K562 (cell line): ENCODE measurements at regions not wholly inside any gene's neighbourhood (a gene's known extent, or its start where the extent isn't known, plus 50 kb on each side); places are given as distances from the start of the nearest gene placed in this dataset.

Experiments
- ATAC-seq: fragments of 200-7000 bp; cut with Tn5 transposase; 3 replicates; pipeline ENCODE4 v1.9.1; 2020; ENCODE audit warnings: moderate library complexity
- BruUV-seq: library from RNA; stranded (reverse); fragments of 400-500 nt; replicated peaks from 2 replicates; lab custom pipeline; 2021; lab: Mats Ljungman, UMichigan
- CTCF ChIA-PET: fragments of 300-600 bp; formaldehyde crosslinking; extraction: SDS; loops from one replicate; lab custom pipeline; 2021; ENCODE audit warnings: low intra/inter-chr PET ratio; lab: Yijun Ruan, JAX
- POLR2A ChIA-PET: fragments of 300-600, 350-650 bp; sonication (Branson Sonifier 250); formaldehyde crosslinking; extraction: SDS; loops from one replicate; lab custom pipeline; 2021; ENCODE audit warnings: antibody characterized with exemption, inconsistent platforms; lab: Yijun Ruan, JAX
- DNase-seq, 4 experiments: peaks; one replicate each; pipeline versions ENCODE4 v3.0.0 to v3.0.0-alpha.2; 2011 to 2018; ENCODE audit warnings: low spot score in 3 of 4, mixed read lengths in 3 of 4; ENCODE audit errors: extremely low read depth in 1 of 4
- FAIRE-seq: peaks from 2 replicates; lab custom pipeline; 2011; peaks lifted over from hg19 to GRCh38; lab: Jason Lieb, UNC
- H2AFZ ChIP-seq: 2 replicates; pipeline ENCODE4 v1.6.0; 2011; ENCODE audit warnings: low read depth, low read length, control low read depth, inconsistent platforms
- H3K27ac ChIP-seq: fragments of 200-600 bp; 3 replicates; pipeline ENCODE4 v1.8.0; 2011; ENCODE audit warnings: low read depth, mild to moderate bottlenecking, control low read depth, inconsistent platforms, low read length, moderate library complexity, mixed read lengths; ENCODE audit errors: extremely low read depth
- H3K27me3 ChIP-seq, 2 experiments: fragments of 300-600 bp in 1 of 2; 2 replicates in 1 of 2; 3 replicates in 1 of 2; pipeline versions ENCODE4 v1.6.0 to v1.8.0; 2011; ENCODE audit warnings: inconsistent platforms in 2 of 2, low read length in 2 of 2, mild to moderate bottlenecking in 1 of 2, mixed read lengths in 1 of 2, moderate library complexity in 1 of 2; ENCODE audit not compliant: control insufficient read depth in 2 of 2, insufficient read depth in 2 of 2
- H3K36me3 ChIP-seq: fragments of 300-600 bp; 3 replicates; pipeline ENCODE4 v1.8.0; 2011; ENCODE audit warnings: mild to moderate bottlenecking, low read length, inconsistent platforms; ENCODE audit not compliant: control insufficient read depth, insufficient read depth
- H3K4me1 ChIP-seq, 2 experiments: fragments of 200-600 bp in 1 of 2; replicated peaks in 1 of 2; 2 replicates in 1 of 2; 3 replicates in 1 of 2; pipeline versions ENCODE4 v1.5.1 to v1.8.0; 2011; ENCODE audit warnings: inconsistent platforms in 2 of 2, low read length in 2 of 2, mild to moderate bottlenecking in 1 of 2, mixed read lengths in 1 of 2, moderate library complexity in 1 of 2; ENCODE audit not compliant: control insufficient read depth in 2 of 2, insufficient read depth in 2 of 2
- H3K4me2 ChIP-seq: 2 replicates; pipeline ENCODE4 v1.6.1; 2011; ENCODE audit warnings: low read length, control low read depth, inconsistent platforms, mixed read lengths; ENCODE audit not compliant: insufficient read depth
- H3K4me3 ChIP-seq: fragments of 200-600 bp; sonication (generic), shearing (Covaris generic); 2 replicates; pipeline ENCODE4 v1.5.1; 2016; ENCODE audit warnings: control low read depth, inconsistent platforms
- H3K79me2 ChIP-seq: fragments of 200-600 bp; 3 replicates; pipeline ENCODE4 v1.8.0; 2011; ENCODE audit warnings: low read length, inconsistent platforms; ENCODE audit not compliant: control insufficient read depth, insufficient read depth
- H3K9ac ChIP-seq, 2 experiments: 2 replicates each; pipeline versions ENCODE4 v1.6.0 to v1.6.1; 2011; ENCODE audit warnings: low read depth in 2 of 2, low read length in 2 of 2, control low read depth in 1 of 2, inconsistent platforms in 1 of 2, mild to moderate bottlenecking in 1 of 2, mixed read lengths in 1 of 2; ENCODE audit not compliant: insufficient read depth in 1 of 2
- H3K9me1 ChIP-seq: one replicate; pipeline ENCODE4 v1.6.0; 2011; ENCODE audit warnings: inconsistent platforms, mild to moderate bottlenecking, low read length, moderate library complexity; ENCODE audit not compliant: control insufficient read depth, insufficient read depth
- H3K9me3 ChIP-seq: replicated peaks from 2 replicates; pipeline ENCODE4 v1.5.1; 2011; ENCODE audit warnings: low read depth, low read length, inconsistent platforms; ENCODE audit not compliant: control insufficient read depth, insufficient read depth
- H4K20me1 ChIP-seq: replicated peaks from 2 replicates; pipeline ENCODE4 v1.6.1; 2011; ENCODE audit warnings: low read length, inconsistent platforms, mixed read lengths; ENCODE audit not compliant: control insufficient read depth, insufficient read depth
- ELF4 ChIP-seq: fragments of 450-650 bp; formaldehyde crosslinking; IDR thresholded peaks from 2 replicates; pipeline ENCODE4 v1.4.0; 2022; ENCODE audit warnings: missing genetic modification characterization
- HLTF ChIP-seq: fragments of 450-650 bp; IDR thresholded peaks from 2 replicates; pipeline ENCODE4 v1.6.1; 2016
- RFX7 ChIP-seq: fragments of 250-450 bp; sonication (Bioruptor Pico); IDR thresholded peaks from 2 replicates; pipeline ENCODE4 v1.5.1; 2021; ENCODE audit warnings: mild to moderate bottlenecking
- ZKSCAN8 ChIP-seq: fragments of 200-800 bp; sonication (Bioruptor generic); IDR thresholded peaks from 2 replicates; pipeline ENCODE4 v1.6.1; 2016; ENCODE audit warnings: missing genetic modification characterization, missing compliant biosample characterization
- ZNF3 ChIP-seq: fragments of 250-450 bp; sonication (Bioruptor Pico); IDR thresholded peaks from 2 replicates; pipeline ENCODE4 v1.5.0; 2021; ENCODE audit warnings: mild to moderate bottlenecking, moderate library complexity
- WGBS: fragments of 100-300 bp; shearing (Covaris generic); methylation state at CpG from one replicate; pipeline ENCODE4 v1.1.6; 2016; ENCODE audit warnings: low coverage, mixed read lengths; ENCODE audit not compliant: insufficient coverage; ENCODE audit errors: missing lambda C conversion rate; 5-methylcytosine and 5-hydroxymethylcytosine counted together
- in situ Hi-C: fragments of 300-500 bp; cut with MboI; formaldehyde crosslinking; loops from 4 replicates; pipeline ENCODE4 v1.15.0; 2018; ENCODE audit warnings: inconsistent platforms, mixed read lengths
- intact Hi-C: fragments of 100-400 bp; cut with micrococcal nuclease; formaldehyde crosslinking; loops from 2 replicates; pipeline ENCODE4 v1.14.2; 2022
- TF ChIP-seq, protein P1 (sequence below): sonication (generic); formaldehyde crosslinking; IDR thresholded peaks from 2 replicates; pipeline ENCODE4 v1.8.1; 2022; ENCODE audit warnings: missing genetic modification reagents

DNA sequence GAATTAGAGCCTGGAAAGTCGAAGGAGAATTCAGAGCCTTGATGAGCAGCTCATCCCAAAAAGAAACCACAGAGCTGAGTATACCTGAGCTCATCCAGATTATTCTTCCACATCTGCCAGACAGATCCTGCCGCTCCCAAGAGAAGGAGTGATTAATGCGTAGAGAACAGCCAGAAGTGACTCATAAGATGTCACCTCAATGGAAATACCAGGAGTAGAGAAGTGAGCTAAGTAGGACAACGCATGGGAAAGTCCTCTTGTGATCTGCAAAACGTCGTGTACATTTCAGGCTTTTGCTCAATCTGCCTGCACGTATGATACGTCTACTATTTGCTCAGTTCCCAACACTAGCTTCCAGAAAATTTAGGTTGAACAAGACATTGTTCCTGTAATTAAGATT is 230.5 kb upstream of the AUTS2 start:
- FAIRE-seq (no peak), ATAC-seq (no peak)
- CTCF ChIA-PET: no interaction called here
- Histone ChIP-seq H3K4me1 (no peaks in the 10 kb centered on the region), H3K27ac (no peak overlapping the region), H3K4me2 (no peak overlapping the region), H3K4me3 (no peak overlapping the region), H3K9me1 (no peaks in the 10 kb centered on the region)
- TF ChIP-seq ZKSCAN8 (no peak), RFX7 (CRISPR knock-in tag) (no peak), ELF4 (CRISPR knock-in tag) (no peak), HLTF (no peak), ZNF3 (CRISPR knock-in tag) (no peak)
- TF ChIP-seq, protein P1, sequence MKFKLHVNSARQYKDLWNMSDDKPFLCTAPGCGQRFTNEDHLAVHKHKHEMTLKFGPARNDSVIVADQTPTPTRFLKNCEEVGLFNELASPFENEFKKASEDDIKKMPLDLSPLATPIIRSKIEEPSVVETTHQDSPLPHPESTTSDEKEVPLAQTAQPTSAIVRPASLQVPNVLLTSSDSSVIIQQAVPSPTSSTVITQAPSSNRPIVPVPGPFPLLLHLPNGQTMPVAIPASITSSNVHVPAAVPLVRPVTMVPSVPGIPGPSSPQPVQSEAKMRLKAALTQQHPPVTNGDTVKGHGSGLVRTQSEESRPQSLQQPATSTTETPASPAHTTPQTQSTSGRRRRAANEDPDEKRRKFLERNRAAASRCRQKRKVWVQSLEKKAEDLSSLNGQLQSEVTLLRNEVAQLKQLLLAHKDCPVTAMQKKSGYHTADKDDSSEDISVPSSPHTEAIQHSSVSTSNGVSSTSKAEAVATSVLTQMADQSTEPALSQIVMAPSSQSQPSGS (CRISPR knock-in tag): no peak
- TF ChIP-seq, all 486 proteins: peak for 0
- Histone ChIP-seq H4K20me1 (no peaks in the 10 kb centered on the region), H3K36me3 (no peaks in the 10 kb centered on the region), H3K9me3 (no peaks in the 10 kb centered on the region), H3K9ac (no peak overlapping the region), H3K27me3 (peaks cover 10 to 27% of the 10 kb centered on the region in 2 experiments; a peak in 3 of 5 replicates), H3K79me2 (no peaks in the 10 kb centered on the region), H2AFZ (no peak overlapping the region)
- no TSS peak for BruUV-seq
- in situ Hi-C loops: no loop called here
- 2% methylated on average over 7 of the region's 8 CpGs for WGBS
- intact Hi-C loops: no loop called here
- POLR2A ChIA-PET: no interaction called here
- no peak for DNase-seq
